ENCODE measurements at regions not wholly inside any gene's neighbourhood (a gene's known extent, or its start where the extent isn't known, plus 50 kb on each side); places are given as distances from the start of the nearest gene placed in this dataset.

GRCh38 chr5:4079831-4080230 is 484.2 kb downstream of the IRX1 start:
- no peak for DNase-seq

- DNase-seq: no peak
These were observed 484.7 kb downstream of the IRX1 start for GRCh38 chr5:4080370-4080769.

GRCh38 chr5:4081059-4081458 is 485.4 kb downstream of the IRX1 start:
- DNase-seq: no peak

- no peak for DNase-seq
These were observed 485.8 kb downstream of the IRX1 start for GRCh38 chr5:4081466-4081865.

- no peak for DNase-seq
These were observed 487.4 kb downstream of the IRX1 start for GRCh38 chr5:4082966-4083564.

- DNase-seq: no peak
These were observed 488.1 kb downstream of the IRX1 start for GRCh38 chr5:4083591-4084337.

GRCh38 chr5:4086081-4086480 is 490.4 kb downstream of the IRX1 start:
- no peak for DNase-seq

GRCh38 chr5:4087110-4087509 is 491.5 kb downstream of the IRX1 start:
- DNase-seq: no peak

- DNase-seq: no peak
These were observed 493.5 kb downstream of the IRX1 start for GRCh38 chr5:4089087-4089486.

GRCh38 chr5:4093236-4093635 is 497.6 kb downstream of the IRX1 start:
- no peak for DNase-seq

GRCh38 chr5:4093970-4094369 is 498.3 kb downstream of the IRX1 start:
- DNase-seq: no peak

- no peak for DNase-seq
These were observed 500.4 kb downstream of the IRX1 start for GRCh38 chr5:4095918-4096630.

GRCh38 chr5:4097199-4097598 is 501.6 kb downstream of the IRX1 start:
- DNase-seq: no peak

- DNase-seq: no peak
These were observed 502.6 kb downstream of the IRX1 start for GRCh38 chr5:4098226-4098625.

GRCh38 chr5:4099386-4099785 is 503.8 kb downstream of the IRX1 start:
- no peak for DNase-seq

- DNase-seq: no peak
These were observed 505.1 kb downstream of the IRX1 start for GRCh38 chr5:4100739-4101138.

GRCh38 chr5:4101189-4101588 is 505.6 kb downstream of the IRX1 start:
- DNase-seq: no peak

- DNase-seq: no peak
These were observed 509.4 kb downstream of the IRX1 start for GRCh38 chr5:4104831-4105597.

GRCh38 chr5:4108690-4109089 is 513.1 kb downstream of the IRX1 start:
- no peak for DNase-seq

- DNase-seq: no peak
These were observed 517.8 kb downstream of the IRX1 start for GRCh38 chr5:4113426-4113825.

- no peak for DNase-seq
These were observed 518.3 kb downstream of the IRX1 start for GRCh38 chr5:4113905-4114304.

GRCh38 chr5:4114452-4114851 is 518.8 kb downstream of the IRX1 start:
- DNase-seq: no peak

- DNase-seq: no peak
These were observed 521.2 kb downstream of the IRX1 start for GRCh38 chr5:4116834-4117233.
